ENCODE measurements at regions not wholly inside any gene's neighbourhood (a gene's known extent, or its start where the extent isn't known, plus 50 kb on each side); places are given as distances from the start of the nearest gene placed in this dataset.
A peak's percentile ranks its signal among the peaks of the same experiment; 100 is the strongest.
"Not testable (repeated sequence)": the region's sequence is repeated elsewhere in the genome, so short reads cannot be mapped to it uniquely, and the experiment has no call there.

GRCh38 chr1:116194568-116194967 lies 83.4 kb downstream of the MAB21L3 start:
- no peak for DNase-seq
- intact Hi-C loops (cut with DNase I; ENCODE audit: low total_unique reads): no loop called here
- Histone ChIP-seq H3K4me1 (peaks cover 0 to 27% (median 15%) of the 10 kb centered on the region in 4 donors), H3K9me3 (no peaks in the 10 kb centered on the region), H3K27ac (peak overlapping the region; percentile 57 to 65 (median 63)), H3K27me3 (no peaks in the 10 kb centered on the region), H3K4me3 (no peak overlapping the region), H3K36me3 (no peaks in the 10 kb centered on the region)
- WGBS, 2 donors (ENCODE audit: low coverage in 1 of 2): 33 to 60% methylated on average over 1 of the region's 1 CpG
- no peak for TF ChIP-seq POLR2AphosphoS5 (IDR thresholded peaks at IDR 0.05)
- TF ChIP-seq CTCF (IDR thresholded peaks at IDR 0.05): no peak
- no peak for TF ChIP-seq EP300 (IDR thresholded peaks at IDR 0.05; ENCODE audit: low read depth)
- TF ChIP-seq POLR2A (IDR thresholded peaks at IDR 0.05): no peak
- in situ Hi-C loops (cut with MboI; ENCODE audit: low pct_ligation_motif_present in 1 of 4, low pct_unique_long_range_greater_than_20kb in 1 of 4, low sequenced_read_pairs in 3 of 4): no loop called here

GRCh38 chr1:116195077-116195868 lies 84.1 kb downstream of the MAB21L3 start:
- WGBS, 2 donors (ENCODE audit: low coverage in 1 of 2): 5 to 14% methylated on average over 1 of the region's 1 CpG
- peak overlapping the region; percentile 57 to 65 (median 63) for H3K27ac ChIP-seq
- in situ Hi-C loops (cut with MboI; ENCODE audit: low pct_ligation_motif_present in 1 of 4, low pct_unique_long_range_greater_than_20kb in 1 of 4, low sequenced_read_pairs in 3 of 4): no loop called here

DNA sequence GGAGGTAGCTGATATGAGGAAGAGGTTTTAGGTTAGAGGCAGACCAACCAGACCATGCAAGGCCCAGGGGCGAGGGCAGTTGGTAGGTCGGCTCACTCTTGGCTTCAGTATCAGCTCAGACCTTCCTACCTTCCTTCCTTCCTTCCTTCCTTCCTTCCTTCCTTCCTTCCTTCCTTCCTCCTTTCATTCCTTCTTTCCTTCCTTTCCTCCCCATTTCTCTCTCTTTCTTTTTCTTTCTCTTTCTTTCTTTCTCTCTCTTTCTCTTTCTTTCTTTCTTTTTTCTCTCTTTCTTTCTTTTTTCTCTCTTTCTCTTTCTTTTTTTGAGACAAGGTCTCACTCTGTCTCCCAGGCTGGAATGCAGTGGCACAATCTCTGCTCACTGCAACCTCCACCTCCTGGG lies 89.1 kb downstream of the MAB21L3 start:
- H3K4me1 ChIP-seq; intact Hi-C loops (cut with DNase I; ENCODE audit: low total_unique reads); H3K27me3 ChIP-seq; in situ Hi-C loops (cut with MboI; ENCODE audit: low pct_ligation_motif_present in 1 of 4, low pct_unique_long_range_greater_than_20kb in 1 of 4, low sequenced_read_pairs in 3 of 4); DNase-seq; H3K4me3 ChIP-seq; H3K27ac ChIP-seq; H3K36me3 ChIP-seq; H3K9me3 ChIP-seq: not testable (repeated sequence)
- 75% methylated on average over 2 of the region's 2 CpGs; no CpG with 5 or more reads in 1 of the 2 donors for WGBS, 2 donors (ENCODE audit: low coverage in 1 of 2)

More at GRCh38 chr1:116195077-116195868, 84.1 kb downstream of the MAB21L3 start:
- Histone ChIP-seq H3K27me3 (no peaks in the 10 kb centered on the region), H3K4me3 (no peak overlapping the region), H3K9me3 (no peaks in the 10 kb centered on the region), H3K4me1 (peaks cover 0 to 23% (median 14%) of the 10 kb centered on the region in 4 donors), H3K36me3 (no peaks in the 10 kb centered on the region)
- no peak for DNase-seq
- intact Hi-C loops (cut with DNase I; ENCODE audit: low total_unique reads): no loop called here
- TF ChIP-seq EP300 (IDR thresholded peaks at IDR 0.05; ENCODE audit: low read depth) (no peak), CTCF (IDR thresholded peaks at IDR 0.05) (no peak), POLR2AphosphoS5 (IDR thresholded peaks at IDR 0.05) (no peak), POLR2A (IDR thresholded peaks at IDR 0.05) (no peak)

DNA sequence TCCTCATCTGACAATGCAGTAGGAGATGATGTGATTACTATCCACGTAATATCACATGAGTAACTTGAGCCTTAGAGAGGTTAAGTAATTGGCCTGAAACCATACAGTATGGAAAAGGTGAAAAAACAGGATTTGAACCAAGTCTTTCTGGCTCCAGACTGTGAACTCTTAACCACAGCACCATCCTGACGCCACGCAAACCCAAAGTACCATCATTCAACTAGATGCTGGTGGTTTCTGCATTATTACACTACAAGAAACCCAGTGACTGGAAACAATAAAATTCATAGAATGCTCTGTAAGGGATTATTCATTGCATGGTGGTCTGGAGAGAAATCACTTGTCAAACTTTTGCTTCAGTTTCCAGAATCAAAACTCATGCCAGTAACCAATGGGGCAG lies 90.7 kb downstream of the MAB21L3 start:
- peaks cover 3% of the 10 kb centered on the region for H3K27me3 ChIP-seq
- no peaks in the 10 kb centered on the region for H3K36me3 ChIP-seq
- in situ Hi-C loops (cut with MboI; ENCODE audit: low pct_ligation_motif_present in 1 of 4, low pct_unique_long_range_greater_than_20kb in 1 of 4, low sequenced_read_pairs in 3 of 4) (no loop called here), intact Hi-C loops (cut with DNase I; ENCODE audit: low total_unique reads) (no loop called here)
- 82 to 90% methylated on average over 1 to 3 of the region's 3 CpGs for WGBS, 2 donors (ENCODE audit: low coverage in 1 of 2)
- H3K9me3 ChIP-seq: no peaks in the 10 kb centered on the region
- no peak for DNase-seq
- TF ChIP-seq POLR2AphosphoS5 (IDR thresholded peaks at IDR 0.05) (no peak), EP300 (IDR thresholded peaks at IDR 0.05; ENCODE audit: low read depth) (no peak), POLR2A (IDR thresholded peaks at IDR 0.05) (no peak), CTCF (IDR thresholded peaks at IDR 0.05) (no peak)
- peaks cover 0 to 4% (median 2%) of the 10 kb centered on the region in 4 donors for H3K4me1 ChIP-seq
- no peak overlapping the region for H3K27ac ChIP-seq
- H3K4me3 ChIP-seq: no peak overlapping the region

All from transverse colon (tissue), 4 donors.